HCT116 (cell line): ENCODE measurements at regions not wholly inside any gene's neighbourhood (a gene's known extent, or its start where the extent isn't known, plus 50 kb on each side); places are given as distances from the start of the nearest gene placed in this dataset.

ENCODE experiments used
- ATAC-seq: fragments of 200-7000 bp; cut with Tn5 transposase; 2 replicates; pipeline ENCODE4 v1.9.1; 2020; ENCODE audit warnings: mild to moderate bottlenecking, moderate library complexity
- BruUV-seq: library from RNA; stranded (reverse); fragments of 400-500 nt; replicated peaks from 2 replicates; lab custom pipeline; 2021; lab: Mats Ljungman, UMichigan
- CTCF ChIA-PET: fragments of 300-600 bp; sonication (Branson Sonifier 250); formaldehyde crosslinking; loops from one replicate; lab custom pipeline; 2021; ENCODE audit warnings: antibody characterized with exemption; lab: Charles Lee
- POLR2A ChIA-PET: fragments of 300-600, 350-600 bp; sonication (Branson Sonifier 250); formaldehyde crosslinking; loops from one replicate; lab custom pipeline; 2021; ENCODE audit warnings: antibody characterized with exemption; lab: Charles Lee
- RAD21 ChIA-PET, 2 experiments: fragments of 300-600 bp; sonication (Branson Sonifier 250); formaldehyde crosslinking; loops; one replicate each; lab custom pipeline; 2023; ENCODE audit warnings: low total read pairs in 2 of 2; ENCODE audit not compliant: uncharacterized antibody in 2 of 2, unreplicated experiment in 2 of 2, low non-redundant PET in 1 of 2; lab: Charles Lee
- DNase-seq: peaks from one replicate; pipeline ENCODE4 v3.0.0-alpha.2; 2010; ENCODE audit warnings: low read depth, low spot score
- H2AFZ ChIP-seq: fragments of 200-600 bp; shearing (Covaris generic), sonication (generic); 2 replicates; pipeline ENCODE4 v1.6.1; 2017; ENCODE audit warnings: low read depth, mixed run types, mixed read lengths, antibody characterized with exemption, low read length; ENCODE audit not compliant: poor library complexity, severe bottlenecking
- H3K27ac ChIP-seq: 2 replicates; pipeline ENCODE4 v1.5.1; 2012; ENCODE audit warnings: low read depth, low read length
- H3K27me3 ChIP-seq: fragments of 200-600 bp; sonication (generic); 2 replicates; pipeline ENCODE4 v1.6.1; 2016; ENCODE audit warnings: mixed run types, low read length, mixed read lengths; ENCODE audit not compliant: insufficient read depth
- H3K36me3 ChIP-seq, 2 experiments: fragments of 200-500 bp in 1 of 2; fragments of 200-600 bp in 1 of 2; sonication (Bioruptor generic) in 1 of 2; sonication (generic) in 1 of 2; 2 replicates each; pipeline versions ENCODE4 v1.5.1 to v1.6.1; 2014 to 2016; ENCODE audit warnings: low read length in 2 of 2, inconsistent platforms in 1 of 2, mixed read lengths in 1 of 2, mixed run types in 1 of 2; ENCODE audit not compliant: insufficient read depth in 2 of 2, control insufficient read depth in 1 of 2
- H3K4me1 ChIP-seq, 2 experiments: fragments of 200-600 bp in 1 of 2; sonication (generic) in 1 of 2; 2 replicates each; pipeline versions ENCODE4 v1.5.1 to v1.6.1; 2012 to 2017; ENCODE audit warnings: low read length in 2 of 2, inconsistent platforms in 1 of 2, mild to moderate bottlenecking in 1 of 2, mixed read lengths in 1 of 2, mixed run types in 1 of 2, moderate library complexity in 1 of 2; ENCODE audit not compliant: insufficient read depth in 2 of 2, control insufficient read depth in 1 of 2
- H3K4me2 ChIP-seq: fragments of 200-600 bp; sonication (generic); 2 replicates; pipeline ENCODE4 v1.6.1; 2017; ENCODE audit warnings: mixed run types, low read length, mixed read lengths
- H3K4me3 ChIP-seq, 2 experiments: fragments of 200-600 bp in 1 of 2; sonication (generic) in 1 of 2; replicated peaks in 1 of 2; 2 replicates each; pipeline ENCODE4 v1.5.1; 2011 to 2016; ENCODE audit warnings: low read length in 2 of 2, control low read depth in 1 of 2, low read depth in 1 of 2, mild to moderate bottlenecking in 1 of 2, mixed read lengths in 1 of 2, mixed run types in 1 of 2
- H3K79me2 ChIP-seq: fragments of 200-600 bp; sonication (generic); 2 replicates; pipeline ENCODE4 v1.6.1; 2017; ENCODE audit warnings: mild to moderate bottlenecking, mixed run types, low read length, moderate library complexity, mixed read lengths; ENCODE audit not compliant: insufficient read depth
- H3K9ac ChIP-seq: fragments of 200-600 bp; sonication (generic); 2 replicates; pipeline ENCODE4 v1.6.1; 2016; ENCODE audit warnings: low read length, mixed read lengths
- H3K9me2 ChIP-seq: fragments of 200-600 bp; sonication (generic), shearing (Covaris generic); 2 replicates; pipeline ENCODE4 v1.6.1; 2017; ENCODE audit warnings: mixed run types, mild to moderate bottlenecking, moderate library complexity; ENCODE audit not compliant: insufficient read depth
- H3K9me3 ChIP-seq, 2 experiments: fragments of 200-500 bp in 1 of 2; fragments of 200-600 bp in 1 of 2; sonication (Bioruptor generic) in 1 of 2; sonication (generic) in 1 of 2; 2 replicates each; pipeline ENCODE4 v1.6.1; 2014 to 2017; ENCODE audit warnings: low read length in 2 of 2, mixed read lengths in 2 of 2, inconsistent platforms in 1 of 2, low read depth in 1 of 2, mild to moderate bottlenecking in 1 of 2, mixed run types in 1 of 2, moderate library complexity in 1 of 2; ENCODE audit not compliant: control insufficient read depth in 1 of 2, insufficient read depth in 1 of 2
- H4K20me1 ChIP-seq: fragments of 200-600 bp; sonication (generic), shearing (Covaris generic); 2 replicates; pipeline ENCODE4 v1.6.1; 2017; ENCODE audit warnings: mixed run types, mild to moderate bottlenecking, moderate library complexity; ENCODE audit not compliant: insufficient read depth
- CBX3 ChIP-seq: IDR thresholded peaks from 2 replicates; pipeline ENCODE4 v1.6.1; 2012; ENCODE audit warnings: low read depth
- CEBPB ChIP-seq: IDR thresholded peaks from 2 replicates; pipeline ENCODE4 v1.6.1; 2012; ENCODE audit warnings: low read depth
- CTCF ChIP-seq, 3 experiments: fragments of 200-600 bp in 1 of 3; sonication (generic) in 1 of 3; IDR thresholded peaks in 2 of 3; conservative IDR thresholded peaks in 1 of 3; 2 replicates each; pipeline ENCODE4 v1.5.1; 2012 to 2017; ENCODE audit warnings: low read depth in 2 of 3, low read length in 2 of 3, antibody characterized with exemption in 1 of 3, borderline replicate concordance in 1 of 3, control low read depth in 1 of 3, mild to moderate bottlenecking in 1 of 3, mixed read lengths in 1 of 3, mixed run types in 1 of 3, moderate library complexity in 1 of 3; ENCODE audit not compliant: insufficient read depth in 1 of 3
- EGR1 ChIP-seq: IDR thresholded peaks from 2 replicates; pipeline ENCODE4 v1.6.1; 2012; ENCODE audit warnings: low read depth
- ELF1 ChIP-seq: IDR thresholded peaks from 2 replicates; pipeline ENCODE4 v1.6.1; 2012; ENCODE audit warnings: low read depth, borderline replicate concordance
- EZH2phosphoT487 ChIP-seq: fragments of 200-600 bp; IDR thresholded peaks from 2 replicates; pipeline ENCODE4 v1.6.1; 2018; ENCODE audit warnings: antibody characterized with exemption, borderline replicate concordance
- FOSL1 ChIP-seq: IDR thresholded peaks from 2 replicates; pipeline ENCODE4 v1.6.1; 2012; ENCODE audit warnings: low read depth
- MAX ChIP-seq: IDR thresholded peaks from 2 replicates; pipeline ENCODE4 v1.6.1; 2012
- POLR2A ChIP-seq: IDR thresholded peaks from 2 replicates; pipeline ENCODE4 v1.7.0; 2011; ENCODE audit warnings: borderline replicate concordance; ENCODE audit not compliant: insufficient read depth, insufficient read length; ENCODE audit errors: extremely low read depth
- SIN3A ChIP-seq: IDR thresholded peaks from 2 replicates; pipeline ENCODE4 v1.6.1; 2012; ENCODE audit warnings: low read depth
- SRF ChIP-seq: IDR thresholded peaks from 2 replicates; pipeline ENCODE4 v1.6.1; 2012; ENCODE audit warnings: low read depth
- TCF7L2 ChIP-seq: IDR thresholded peaks from 2 replicates; pipeline ENCODE4 v1.7.0; 2011; ENCODE audit warnings: borderline replicate concordance, inconsistent platforms; ENCODE audit not compliant: insufficient read depth, insufficient read length; ENCODE audit errors: extremely low read depth
- YY1 ChIP-seq: IDR thresholded peaks from 2 replicates; pipeline ENCODE4 v1.6.1; 2011; ENCODE audit warnings: low read length, low read depth, moderate library complexity, mild to moderate bottlenecking; ENCODE audit not compliant: insufficient replicate concordance; ENCODE audit errors: extremely low read depth
- ZBTB33 ChIP-seq: IDR thresholded peaks from 2 replicates; pipeline ENCODE4 v1.6.1; 2011; ENCODE audit warnings: mild to moderate bottlenecking, low read length, moderate library complexity; ENCODE audit not compliant: insufficient replicate concordance; ENCODE audit errors: extremely low read depth
- ZFX ChIP-seq: fragments of 450-650 bp; IDR thresholded peaks from 2 replicates; pipeline ENCODE4 v1.6.1; 2017
- ZNF274 ChIP-seq: fragments of 200-500 bp; sonication (Bioruptor generic); IDR thresholded peaks from 2 replicates; pipeline ENCODE4 v1.6.1; 2014; ENCODE audit warnings: mild to moderate bottlenecking, low read depth, low read length, inconsistent platforms
- intact Hi-C: fragments of 100-400 bp; cut with micrococcal nuclease; formaldehyde crosslinking; loops from 2 replicates; pipeline ENCODE4 v1.10.0; 2022
- TF ChIP-seq, protein P1 (sequence below): IDR thresholded peaks from 2 replicates; pipeline ENCODE4 v1.6.1; 2012; ENCODE audit warnings: low read depth

DNA sequence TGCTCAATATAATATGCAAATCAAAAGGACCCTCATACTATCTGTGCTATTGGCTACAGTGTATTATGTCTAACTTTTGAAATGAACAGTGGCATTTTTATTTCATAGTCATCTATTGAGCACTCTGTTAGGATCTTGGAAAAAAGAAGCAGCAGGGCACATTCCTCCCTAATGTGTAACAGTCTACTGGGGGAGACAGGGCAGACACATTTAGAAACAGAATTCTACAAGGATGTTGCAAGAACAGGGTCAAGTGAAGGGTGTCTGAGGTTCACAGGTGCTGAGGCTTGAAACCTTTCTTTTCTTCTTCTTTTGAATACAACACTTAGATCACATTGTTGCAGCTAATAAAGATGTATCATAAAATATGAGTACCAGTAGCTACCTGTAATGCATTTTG, 129.7 kb upstream of the SLC4A4 start:
- TF ChIP-seq SRF: no peak
- TF ChIP-seq, protein P1, sequence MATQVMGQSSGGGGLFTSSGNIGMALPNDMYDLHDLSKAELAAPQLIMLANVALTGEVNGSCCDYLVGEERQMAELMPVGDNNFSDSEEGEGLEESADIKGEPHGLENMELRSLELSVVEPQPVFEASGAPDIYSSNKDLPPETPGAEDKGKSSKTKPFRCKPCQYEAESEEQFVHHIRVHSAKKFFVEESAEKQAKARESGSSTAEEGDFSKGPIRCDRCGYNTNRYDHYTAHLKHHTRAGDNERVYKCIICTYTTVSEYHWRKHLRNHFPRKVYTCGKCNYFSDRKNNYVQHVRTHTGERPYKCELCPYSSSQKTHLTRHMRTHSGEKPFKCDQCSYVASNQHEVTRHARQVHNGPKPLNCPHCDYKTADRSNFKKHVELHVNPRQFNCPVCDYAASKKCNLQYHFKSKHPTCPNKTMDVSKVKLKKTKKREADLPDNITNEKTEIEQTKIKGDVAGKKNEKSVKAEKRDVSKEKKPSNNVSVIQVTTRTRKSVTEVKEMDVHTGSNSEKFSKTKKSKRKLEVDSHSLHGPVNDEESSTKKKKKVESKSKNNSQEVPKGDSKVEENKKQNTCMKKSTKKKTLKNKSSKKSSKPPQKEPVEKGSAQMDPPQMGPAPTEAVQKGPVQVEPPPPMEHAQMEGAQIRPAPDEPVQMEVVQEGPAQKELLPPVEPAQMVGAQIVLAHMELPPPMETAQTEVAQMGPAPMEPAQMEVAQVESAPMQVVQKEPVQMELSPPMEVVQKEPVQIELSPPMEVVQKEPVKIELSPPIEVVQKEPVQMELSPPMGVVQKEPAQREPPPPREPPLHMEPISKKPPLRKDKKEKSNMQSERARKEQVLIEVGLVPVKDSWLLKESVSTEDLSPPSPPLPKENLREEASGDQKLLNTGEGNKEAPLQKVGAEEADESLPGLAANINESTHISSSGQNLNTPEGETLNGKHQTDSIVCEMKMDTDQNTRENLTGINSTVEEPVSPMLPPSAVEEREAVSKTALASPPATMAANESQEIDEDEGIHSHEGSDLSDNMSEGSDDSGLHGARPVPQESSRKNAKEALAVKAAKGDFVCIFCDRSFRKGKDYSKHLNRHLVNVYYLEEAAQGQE: no peak
- no peak for TF ChIP-seq ZNF274
- no peak for TF ChIP-seq POLR2A
- TF ChIP-seq FOSL1: no peak
- no peak for TF ChIP-seq MAX
- TF ChIP-seq ZBTB33: no peak
- no peak for TF ChIP-seq TCF7L2
- TF ChIP-seq SIN3A: no peak
- TF ChIP-seq ZFX: no peak
- TF ChIP-seq EGR1: no peak
- no peak for TF ChIP-seq ELF1
- no peak for TF ChIP-seq CEBPB
- no peak for TF ChIP-seq EZH2phosphoT487
- no peak for TF ChIP-seq CBX3
- no peak for TF ChIP-seq YY1
- no peak for TF ChIP-seq CTCF (IDR thresholded peaks at IDR 0.05 in 2 of 3, conservative IDR thresholded peaks at IDR 0.05 in 1 of 3; ENCODE audit: borderline replicate concordance in 1 of 3, insufficient read depth in 1 of 3, low read depth in 2 of 3, low read length in 2 of 3)
- ChIA-PET RAD21 (no interaction called here), CTCF (no interaction called here), POLR2A (no interaction called here)
- Histone ChIP-seq H3K9me3 (no peaks in the 10 kb centered on the region), H3K9me2 (no peaks in the 10 kb centered on the region), H2AFZ (no peak overlapping the region), H3K4me1 (no peaks in the 10 kb centered on the region), H3K9ac (no peak overlapping the region), H3K27ac (no peak overlapping the region), H3K36me3 (no peaks in the 10 kb centered on the region), H4K20me1 (no peaks in the 10 kb centered on the region), H3K4me3 (no peak overlapping the region), H3K79me2 (no peaks in the 10 kb centered on the region), H3K27me3 (0 out of 2 replicates have a peak, but pooled peaks cover 4% of the 10 kb centered on the region), H3K4me2 (no peak overlapping the region)
- intact Hi-C loops: no loop called here
- ATAC-seq (no peak), DNase-seq (no peak)
- no TSS peak for BruUV-seq
